Fibroblast of skin of scalp (primary cell): ENCODE measurements at regions not wholly inside any gene's neighbourhood (a gene's known extent, or its start where the extent isn't known, plus 50 kb on each side); places are given as distances from the start of the nearest gene placed in this dataset.
"Not testable (repeated sequence)": the region's sequence is repeated elsewhere in the genome, so short reads cannot be mapped to it uniquely, and the experiment has no call there.

Experiments
- DNase-seq: peaks from one replicate; pipeline ENCODE4 v3.0.0-alpha.2; 2013

DNA sequence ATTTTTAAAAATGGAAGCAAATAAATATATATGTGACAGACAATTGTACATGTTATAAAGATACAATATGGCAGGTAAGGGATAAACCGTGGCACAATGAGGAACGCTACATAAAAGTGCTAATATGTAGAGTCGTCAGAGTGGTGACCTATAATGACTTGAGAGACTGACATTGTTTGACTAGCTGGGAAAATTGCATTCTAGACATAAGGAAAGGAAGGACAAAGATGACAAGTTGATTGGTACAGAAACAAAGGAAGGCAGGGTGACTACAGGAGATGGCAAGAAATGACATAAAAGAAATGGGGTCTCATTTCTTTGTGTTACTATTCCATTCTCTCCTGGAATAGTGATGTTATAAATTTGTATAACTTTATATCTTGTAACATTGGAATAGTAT is 420.4 kb downstream of the DSC3 start:
- DNase-seq = no peak

DNA sequence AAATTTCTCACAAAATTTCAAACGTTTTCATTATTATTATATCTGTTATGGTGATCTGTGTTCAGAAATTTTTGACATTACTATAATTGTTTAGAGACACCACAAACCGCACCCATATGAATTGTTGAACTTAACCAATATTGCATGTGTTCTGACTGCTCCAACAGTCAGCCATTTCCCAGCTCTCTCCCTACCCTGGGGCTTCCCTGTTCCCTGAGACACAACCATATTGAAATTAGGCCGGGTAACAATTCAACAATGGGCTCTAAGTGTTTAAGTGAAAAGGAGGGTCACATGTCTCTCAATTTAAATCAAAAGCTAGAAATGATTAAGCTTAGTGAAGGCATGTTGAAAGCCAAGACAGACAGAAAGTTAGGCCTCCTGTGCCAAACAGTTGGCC is 424.0 kb downstream of the DSC3 start:
- no peak for DNase-seq

DNA sequence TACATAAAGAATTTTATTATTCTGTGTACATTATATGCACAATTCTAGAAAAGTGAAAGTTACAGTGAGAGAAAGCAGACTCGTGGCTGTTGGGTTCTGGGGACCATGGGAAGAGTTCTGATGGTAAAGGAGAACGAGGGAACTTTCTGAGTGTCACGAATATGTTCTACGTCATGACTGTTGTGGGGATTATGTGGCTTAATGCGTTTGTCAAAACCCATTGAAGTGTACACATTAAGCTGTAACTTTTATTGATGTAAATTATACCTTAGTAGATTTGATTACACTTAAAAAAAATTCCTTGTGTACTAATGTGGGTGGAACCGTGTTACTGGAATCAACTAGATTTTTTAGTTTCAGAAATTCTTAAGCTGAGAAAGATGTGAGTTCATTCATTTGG is 426.1 kb downstream of the DSC3 start:
- DNase-seq = no peak

DNA sequence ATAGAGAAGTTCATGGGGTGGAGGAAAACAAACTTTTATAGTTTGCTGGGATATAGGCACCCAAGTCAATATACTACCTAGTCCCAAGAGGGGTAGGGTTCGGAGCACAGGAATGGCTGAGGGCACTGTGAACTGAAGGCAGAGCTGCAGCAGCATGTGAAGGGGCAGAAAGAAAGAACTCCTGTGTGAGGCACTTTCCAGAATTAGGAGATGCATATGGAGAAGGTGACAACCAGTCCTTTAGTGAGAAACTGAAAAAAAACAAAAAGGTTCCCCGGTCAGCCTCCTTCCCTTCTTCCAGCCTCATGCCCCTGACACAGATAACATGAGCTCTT is 429.1 kb downstream of the DSC3 start:
- DNase-seq = no peak

DNA sequence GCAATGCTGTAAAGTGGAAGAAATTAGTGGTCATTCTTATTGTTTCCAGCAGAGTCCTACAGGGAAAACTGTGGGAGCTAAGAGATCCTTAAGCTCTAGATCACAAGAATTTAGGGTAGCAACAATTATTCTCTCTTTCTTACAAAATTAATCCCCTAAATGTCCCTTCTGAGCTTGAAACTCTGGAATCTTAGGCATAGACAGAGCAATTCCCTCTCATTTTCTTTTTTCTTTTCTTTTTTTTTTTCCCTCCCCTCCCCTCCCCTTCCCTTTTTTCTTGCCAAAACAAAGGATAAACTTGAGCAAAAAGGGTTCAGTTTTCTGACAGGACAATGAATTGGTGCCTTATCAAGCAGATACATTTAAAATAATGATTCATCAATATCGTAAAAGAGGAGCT is 441.0 kb downstream of the DSC3 start:
- no peak for DNase-seq

DNA sequence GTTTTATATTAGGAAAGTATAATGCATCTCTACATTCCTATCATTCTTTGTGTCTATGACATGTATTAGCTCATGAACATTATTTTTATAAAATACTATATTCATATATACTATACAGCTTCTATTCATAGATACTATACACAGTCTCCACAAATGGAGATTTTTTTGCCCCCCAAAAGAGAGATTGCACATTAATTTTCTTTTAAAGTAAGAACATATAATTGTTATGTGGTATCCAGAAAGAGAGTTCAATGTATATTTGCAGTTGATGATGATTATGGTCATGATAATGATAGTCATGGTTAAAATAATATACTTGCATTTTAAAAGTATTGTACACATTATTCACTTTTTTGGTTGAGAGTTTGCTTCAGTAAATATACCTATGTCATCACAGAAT is 445.3 kb downstream of the DSC3 start:
- DNase-seq = no peak

DNA sequence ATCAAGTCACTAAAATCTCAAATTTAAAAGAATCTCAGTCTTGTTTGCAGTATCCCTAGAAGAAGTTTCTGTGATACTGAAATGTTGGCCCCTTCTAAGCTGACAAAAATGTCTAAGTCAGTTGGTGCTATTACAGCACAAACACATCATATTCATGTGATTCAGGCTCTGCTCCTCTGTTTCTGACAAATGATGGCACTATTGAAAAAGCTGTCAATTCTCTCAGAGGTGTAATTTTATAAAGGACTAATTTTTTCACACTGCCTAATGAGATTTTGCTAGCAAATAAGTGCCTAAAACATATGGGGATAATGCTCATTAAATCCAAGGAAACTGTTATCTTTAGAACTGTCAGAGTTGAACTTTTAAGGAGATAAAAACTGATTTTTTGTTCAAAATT is 445.9 kb downstream of the DSC3 start:
- DNase-seq = no peak

DNA sequence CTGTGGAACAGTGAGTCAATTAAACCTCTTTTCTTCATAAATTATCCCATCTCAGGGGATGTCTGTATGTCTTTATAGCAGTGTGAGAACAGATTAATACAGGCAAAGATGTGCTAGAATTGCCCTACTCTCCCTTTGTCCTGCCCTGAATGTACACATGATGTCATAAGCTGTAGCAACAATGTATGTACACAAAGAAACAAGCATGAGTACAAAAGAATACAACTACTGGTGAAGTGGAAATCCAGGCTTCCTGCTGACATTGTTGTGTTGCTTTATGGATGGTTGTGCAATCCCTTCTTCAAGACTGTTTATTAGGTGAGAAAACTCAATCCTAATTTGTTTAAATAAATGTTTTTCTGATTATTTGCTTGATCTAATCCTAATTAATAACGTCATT is 446.6 kb downstream of the DSC3 start:
- DNase-seq = no peak

DNA sequence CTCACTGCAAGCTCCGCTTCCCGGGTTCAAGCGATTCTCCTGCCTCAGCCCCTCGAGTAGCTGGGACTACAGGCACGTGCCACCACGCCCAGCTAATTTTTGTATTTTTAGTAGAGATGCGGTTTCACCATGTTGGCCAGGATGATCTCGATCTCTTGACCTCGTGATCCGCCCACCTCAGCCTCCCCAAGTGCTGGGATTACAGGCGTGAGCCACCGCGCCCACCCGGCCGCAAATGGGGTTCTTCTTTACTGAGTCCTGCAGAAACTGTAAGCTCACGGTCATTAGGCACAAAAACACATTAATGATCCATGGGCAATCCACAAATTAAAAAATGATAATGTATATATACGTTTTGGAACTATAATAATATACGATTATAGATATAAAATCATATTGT is 447.6 kb downstream of the DSC3 start:
- not testable (repeated sequence) for DNase-seq

DNA sequence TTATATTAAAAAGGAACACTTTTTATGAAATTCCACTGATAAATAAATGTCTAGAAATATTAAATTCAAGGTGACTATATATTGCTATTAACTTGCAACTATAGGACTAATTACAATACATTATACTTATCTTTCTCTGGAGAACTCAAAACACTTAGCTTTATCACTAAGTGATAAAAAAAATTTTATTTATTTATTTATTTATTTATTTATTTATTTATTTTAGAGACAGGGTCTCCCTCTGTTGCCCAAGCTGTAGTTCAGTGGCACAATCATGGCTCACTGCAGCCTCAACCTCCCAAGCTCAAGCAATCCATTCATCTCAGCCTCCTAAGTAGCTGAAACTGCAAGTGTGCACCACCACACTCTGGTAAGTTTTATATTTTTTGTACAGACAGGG is 451.1 kb downstream of the DSC3 start:
- no peak for DNase-seq

DNA sequence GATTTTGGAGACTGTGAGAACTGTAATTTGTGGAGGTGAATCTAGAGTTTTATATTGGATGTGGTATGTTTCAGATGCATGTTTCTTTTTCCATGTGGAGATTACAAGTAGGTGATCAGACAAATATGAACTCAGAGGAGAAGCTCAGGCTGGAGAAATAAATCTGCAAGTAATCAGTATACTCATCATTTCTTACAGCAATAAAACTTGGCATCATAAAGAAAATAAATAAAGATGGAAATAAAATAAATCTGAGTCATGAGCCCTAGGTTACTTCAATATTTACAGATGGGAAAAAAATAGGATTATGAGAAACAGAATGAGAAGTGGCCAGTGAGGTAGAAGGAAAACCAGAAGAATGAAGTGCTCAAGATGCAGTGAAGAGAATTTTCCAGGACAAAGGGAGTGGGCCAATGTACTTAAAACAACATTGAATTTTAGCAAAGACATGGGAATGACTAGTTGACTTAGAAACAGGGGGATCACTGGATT is 453.8 kb downstream of the DSC3 start:
- DNase-seq = no peak

DNA sequence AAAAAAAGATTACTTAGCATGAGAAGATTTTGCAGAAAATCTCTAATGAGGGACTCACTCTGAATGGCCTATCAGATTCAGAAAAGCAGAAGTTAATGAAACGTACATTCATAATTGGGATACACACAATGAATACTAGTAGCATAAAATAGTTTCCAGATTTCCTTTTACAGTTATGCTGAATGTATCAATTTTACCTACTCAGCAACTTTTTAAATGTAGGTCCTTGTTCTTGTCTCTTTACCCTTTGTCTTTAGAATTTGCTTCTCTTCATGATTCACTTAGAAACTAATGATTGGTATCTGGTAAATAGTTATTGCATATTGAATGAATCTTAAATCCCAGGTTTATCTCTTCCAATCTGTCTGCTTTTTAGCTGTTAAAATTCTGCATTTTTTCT is 458.8 kb downstream of the DSC3 start:
- no peak for DNase-seq

DNA sequence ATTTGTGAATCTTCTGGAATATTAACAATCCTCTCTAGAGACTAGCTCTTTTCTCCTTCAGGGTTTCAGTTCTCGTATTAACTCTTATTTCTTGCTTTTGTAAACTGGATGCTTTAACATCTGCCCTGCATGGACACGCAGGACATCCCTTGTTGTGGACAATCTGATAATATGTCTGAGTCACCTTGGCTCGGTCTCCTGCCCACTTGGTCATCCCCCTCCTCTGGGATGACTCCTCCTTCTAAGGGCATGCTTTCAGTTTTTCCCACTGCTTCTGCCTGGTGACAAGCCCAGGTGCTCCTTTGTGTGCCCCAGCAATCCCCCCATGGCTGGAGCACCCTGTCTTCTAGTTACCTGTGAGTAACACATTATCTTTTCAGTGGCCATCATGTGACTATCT is 460.5 kb downstream of the DSC3 start:
- DNase-seq = no peak

DNA sequence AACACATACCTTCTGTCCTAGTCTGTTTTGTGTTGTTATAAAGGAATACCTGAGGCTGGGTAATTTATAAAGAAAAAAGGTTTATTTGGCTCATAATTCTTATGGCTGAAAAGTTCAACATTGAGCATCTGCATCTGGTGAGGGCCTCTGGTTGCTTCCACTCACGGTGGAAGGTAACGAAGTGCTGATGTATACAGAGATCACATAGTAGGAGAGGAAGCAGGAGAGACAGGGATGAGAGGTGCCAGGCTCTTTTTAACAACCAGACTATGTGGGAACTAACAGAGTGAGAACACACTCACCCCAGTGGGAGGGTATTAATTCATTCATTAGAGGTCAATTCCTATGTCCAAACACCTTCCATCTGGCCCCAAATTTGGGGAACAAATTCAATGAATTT is 463.8 kb downstream of the DSC3 start:
- DNase-seq = no peak

DNA sequence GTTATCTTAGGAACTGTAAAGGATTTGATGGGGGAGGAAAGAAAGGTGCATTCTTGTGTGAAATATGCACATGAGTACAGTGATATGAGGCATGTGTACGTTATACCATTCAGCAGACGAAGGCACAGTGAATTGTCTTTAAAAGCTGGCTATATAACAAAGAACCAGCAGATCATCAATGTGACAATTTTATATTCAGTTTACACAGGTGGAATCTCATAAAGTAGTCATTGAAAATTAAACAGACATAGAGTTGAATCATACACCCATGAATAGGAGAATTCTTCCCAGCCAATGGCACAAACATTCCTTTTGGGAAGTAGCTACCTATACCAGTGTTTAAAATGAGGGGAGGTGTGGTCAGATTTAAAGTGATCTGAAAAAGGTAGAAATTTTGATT is 470.3 kb downstream of the DSC3 start:
- DNase-seq = no peak

DNA sequence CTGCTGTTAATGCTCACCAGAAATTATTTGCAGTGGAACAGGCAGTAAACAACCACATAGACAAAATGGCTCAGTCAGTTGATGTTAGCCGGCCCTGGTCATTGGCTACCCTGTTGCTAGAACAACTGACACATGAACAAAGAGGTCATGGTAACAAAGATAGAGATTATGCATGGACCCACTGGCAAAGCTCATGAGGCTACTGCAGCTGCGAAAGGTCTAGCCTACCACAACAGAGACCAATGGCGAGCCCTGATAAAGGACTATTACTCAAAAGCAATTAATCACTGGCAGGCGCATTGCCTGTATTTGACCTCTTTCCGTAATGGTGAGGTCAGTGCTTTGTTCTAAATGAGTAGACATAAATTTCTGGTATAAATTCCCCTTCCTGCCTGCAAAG is 474.2 kb downstream of the DSC3 start:
- no peak for DNase-seq

DNA sequence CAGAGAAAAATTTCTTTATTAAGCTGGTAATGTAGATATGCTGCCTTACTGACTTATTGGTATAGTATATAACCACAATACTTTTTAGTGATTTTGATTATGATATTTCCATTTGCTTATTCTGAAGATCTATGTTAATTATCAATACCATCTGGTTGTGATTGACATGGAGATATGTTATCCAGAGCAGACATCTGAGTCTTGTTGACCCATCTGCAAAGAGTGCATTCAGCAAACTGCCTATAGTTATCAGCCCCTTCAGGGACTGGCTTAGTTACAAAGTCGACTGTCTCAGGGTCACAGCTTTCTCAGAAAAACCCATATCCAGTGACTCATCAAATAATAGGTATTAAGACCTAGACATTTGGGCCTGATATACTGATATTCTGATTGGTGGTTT is 475.7 kb downstream of the DSC3 start:
- no peak for DNase-seq

DNA sequence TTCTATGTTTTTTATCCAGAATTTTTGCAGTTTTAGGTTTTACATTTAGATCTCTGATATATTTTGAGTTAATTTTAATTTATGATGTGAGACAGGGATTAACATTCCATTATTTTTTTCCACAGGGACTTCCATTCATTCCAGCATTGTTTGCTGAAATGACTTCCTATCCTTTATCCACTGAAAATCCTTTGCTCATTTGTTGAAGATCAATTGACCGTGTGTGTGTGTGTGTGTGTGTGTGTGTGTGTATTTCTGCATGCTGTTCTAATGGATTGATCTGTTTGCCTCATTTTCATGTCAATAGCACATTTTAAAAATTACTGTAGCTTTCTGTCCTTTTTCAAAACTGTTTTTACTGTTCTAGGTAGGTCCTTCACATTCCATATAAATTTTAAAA is 480.3 kb downstream of the DSC3 start:
- no peak for DNase-seq

DNA sequence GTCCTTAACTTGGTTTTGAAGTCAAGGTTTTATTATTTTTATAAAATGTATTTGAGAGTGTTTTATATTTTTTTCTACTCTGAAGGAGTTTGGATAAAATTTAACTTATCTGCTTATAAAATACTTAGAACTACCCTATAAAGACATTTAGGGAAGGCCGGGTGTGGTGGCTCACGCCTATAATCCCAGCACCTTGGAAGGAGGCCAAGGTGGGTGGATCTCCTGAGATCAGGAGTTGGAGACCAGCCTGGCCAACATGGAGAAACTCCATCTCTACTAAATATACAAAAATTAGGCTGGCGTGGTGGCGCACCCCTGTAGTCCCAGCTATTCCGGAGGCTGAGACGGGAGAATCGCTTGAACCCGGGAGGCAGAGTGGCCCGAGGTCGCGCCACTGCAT is 486.4 kb downstream of the DSC3 start:
- DNase-seq = no peak

DNA sequence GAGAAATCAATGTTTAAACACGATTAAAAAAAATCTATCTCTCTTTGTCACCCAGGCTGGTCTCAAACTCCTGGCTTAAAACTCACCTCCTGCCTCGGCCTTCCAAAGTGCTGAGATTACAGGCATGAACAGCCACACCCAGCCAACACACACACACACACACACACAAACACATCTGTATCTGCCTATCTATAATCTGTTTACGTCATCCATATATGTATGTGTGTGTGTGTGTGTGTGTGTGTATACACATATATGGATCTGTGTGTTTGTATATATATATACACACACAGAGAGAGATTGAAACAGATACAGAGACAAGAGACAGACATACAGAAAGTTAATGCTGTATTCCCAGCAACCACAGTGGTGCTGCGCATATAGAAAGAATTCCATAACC is 497.1 kb downstream of the DSC3 start:
- DNase-seq = no peak

DNA sequence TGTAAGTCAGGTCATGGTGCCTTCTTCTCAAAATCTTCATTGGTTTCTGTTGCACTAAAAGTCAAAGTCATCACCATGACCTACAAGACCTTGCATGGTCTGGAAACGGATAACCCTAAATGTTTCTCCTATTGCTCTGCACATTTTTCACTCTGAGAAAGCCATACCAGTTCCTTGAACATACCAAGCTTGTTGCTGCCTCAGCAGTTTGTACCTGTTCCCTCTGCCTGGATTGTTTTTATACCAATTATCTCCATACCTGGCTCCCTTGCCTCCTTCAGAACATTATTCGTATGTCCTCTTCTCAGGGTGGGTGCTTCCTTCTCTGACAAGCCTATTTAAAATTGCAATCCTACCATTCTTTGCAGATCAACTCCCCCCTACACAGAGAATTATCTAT is 498.4 kb downstream of the DSC3 start:
- DNase-seq = no peak

DNA sequence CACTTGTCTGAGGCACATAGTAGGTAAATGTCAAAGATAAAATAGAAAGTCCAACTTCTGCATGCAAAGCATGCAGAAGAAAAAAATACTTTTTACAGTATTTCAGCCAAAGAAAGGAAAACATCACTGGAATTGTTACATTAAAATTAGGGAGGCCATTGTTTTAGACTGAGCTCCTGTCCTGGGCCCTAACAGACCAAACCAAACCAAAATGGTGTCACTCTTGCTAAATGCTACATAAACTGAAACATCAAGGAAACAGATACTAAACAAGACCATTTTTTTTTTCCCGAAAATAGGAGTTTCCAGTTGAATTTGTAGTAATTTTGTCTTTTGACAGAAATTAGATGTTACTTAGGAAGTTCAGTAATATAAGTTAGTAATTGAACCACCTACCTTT is 508.8 kb downstream of the DSC3 start:
- DNase-seq = no peak

DNA sequence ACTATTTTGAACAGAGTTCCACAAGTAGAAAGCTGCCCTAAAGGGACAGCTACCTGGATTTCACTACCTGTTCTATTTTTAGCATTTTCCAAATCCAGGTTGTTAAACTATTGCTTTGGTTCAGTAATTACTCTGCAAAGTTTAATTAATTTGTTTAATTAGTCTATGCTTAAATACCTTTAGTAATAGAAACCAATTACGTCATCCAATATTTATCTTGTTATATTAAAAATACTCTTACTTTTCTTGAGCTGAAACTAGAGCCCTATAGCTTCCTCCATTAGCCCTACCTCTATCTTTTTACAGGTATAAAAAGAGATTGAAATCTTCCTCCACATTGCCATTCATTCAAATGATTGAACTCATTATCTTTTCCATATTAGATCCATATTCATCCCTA is 514.6 kb downstream of the DSC3 start:
- no peak for DNase-seq

DNA sequence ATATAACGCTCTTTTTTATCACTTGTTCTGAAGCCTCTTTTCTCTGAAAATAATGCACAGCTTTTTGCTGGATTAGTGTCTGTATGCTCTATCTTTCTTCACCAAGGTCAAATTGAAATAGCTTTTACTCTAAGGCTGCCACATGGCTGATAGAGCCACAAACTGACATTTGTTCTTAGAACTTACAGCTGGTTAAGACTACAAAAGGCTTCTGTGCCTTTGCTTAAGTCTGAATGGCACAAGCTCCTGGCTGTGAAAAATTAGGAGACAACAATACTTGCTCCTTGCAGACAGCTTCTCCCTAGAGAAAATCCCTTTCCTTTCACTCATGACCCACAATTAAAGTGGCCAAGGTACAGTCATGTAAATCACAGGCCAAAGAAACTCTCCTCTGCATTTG is 515.3 kb downstream of the DSC3 start:
- DNase-seq = no peak

DNA sequence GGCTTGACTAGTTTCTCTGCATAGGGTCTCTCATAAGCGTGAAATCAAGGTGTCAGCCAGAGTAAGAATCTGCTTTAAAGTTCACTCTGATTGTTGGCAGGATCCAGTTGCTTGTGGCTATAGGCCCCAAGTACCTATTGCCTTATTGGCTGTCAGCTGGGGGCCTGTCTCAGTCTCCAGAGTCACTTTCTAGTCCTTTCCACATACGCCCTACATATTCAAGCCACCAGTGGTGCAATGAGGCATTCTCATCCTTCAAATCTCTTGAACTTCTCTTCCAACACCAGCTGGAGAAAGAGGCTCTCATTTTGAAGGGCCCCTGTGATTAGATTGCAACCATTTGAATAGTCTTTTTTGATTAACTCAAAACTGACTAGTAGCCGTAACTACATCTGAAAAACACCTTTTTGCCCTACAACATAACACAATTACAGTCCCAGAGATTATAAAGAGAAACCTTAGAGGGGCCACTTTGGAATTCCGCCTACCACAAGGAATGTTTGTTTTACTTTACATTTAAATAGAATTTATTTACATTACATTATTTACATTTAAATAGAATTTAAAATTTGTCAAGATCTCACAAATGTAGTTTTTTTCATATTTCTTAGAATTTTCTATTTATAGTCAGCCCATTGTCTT is 520.1 kb downstream of the DSC3 start:
- no peak for DNase-seq

DNA sequence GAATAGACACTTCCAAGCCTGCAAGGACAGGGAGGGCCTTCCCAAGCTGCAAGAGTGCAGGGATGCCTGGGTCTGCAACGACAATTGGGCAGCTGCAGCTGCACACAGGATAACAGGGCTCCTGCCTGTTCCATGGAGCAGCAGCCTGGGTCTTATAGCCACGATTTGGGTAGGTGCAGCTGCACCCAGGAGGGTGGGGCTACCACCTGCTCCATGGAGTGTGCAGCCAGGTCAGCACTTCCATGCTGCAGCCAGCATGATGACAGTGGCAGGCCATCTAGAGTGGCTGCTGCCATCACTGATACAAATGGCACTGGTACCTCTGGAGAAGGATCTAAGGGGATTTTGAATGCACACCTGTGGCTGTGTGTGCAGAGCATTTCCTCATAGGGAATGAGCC is 528.5 kb downstream of the DSC3 start:
- no peak for DNase-seq
